HG02885 (cell line): ENCODE measurements at regions not wholly inside any gene's neighbourhood (a gene's known extent, or its start where the extent isn't known, plus 50 kb on each side); places are given as distances from the start of the nearest gene placed in this dataset.

Source experiments
- ATAC-seq: cut with Tn5 transposase; IDR thresholded peaks from one replicate; pipeline ENCODE4 v1.9.1; 2021; ENCODE audit warnings: mild to moderate bottlenecking; ENCODE audit not compliant: unreplicated experiment, poor library complexity

GRCh38 chr17:79272220-79272619 lies 197.6 kb downstream of the ENGASE start:
- ATAC-seq, result no peak

DNA sequence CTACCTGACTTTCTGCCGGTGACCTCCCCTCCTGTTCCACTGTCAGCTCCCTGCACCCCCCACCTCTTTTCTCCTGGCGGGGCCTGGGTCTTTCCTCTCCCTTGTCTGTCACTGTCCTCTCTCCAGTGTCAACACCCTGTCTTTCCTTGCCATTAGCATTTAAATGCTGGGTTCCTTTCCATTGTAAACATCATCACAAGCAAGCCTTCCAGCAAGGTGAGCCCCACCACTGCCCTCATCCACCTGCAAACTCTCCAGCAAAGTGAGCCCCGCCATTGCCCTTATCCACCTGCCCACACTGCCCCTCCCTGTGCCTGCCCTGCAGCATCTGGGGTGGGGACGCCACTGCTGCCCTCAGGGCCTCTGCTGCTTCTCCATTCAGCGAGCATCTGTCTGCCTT lies 195.0 kb downstream of the ENGASE start:
- no peak for ATAC-seq

DNA sequence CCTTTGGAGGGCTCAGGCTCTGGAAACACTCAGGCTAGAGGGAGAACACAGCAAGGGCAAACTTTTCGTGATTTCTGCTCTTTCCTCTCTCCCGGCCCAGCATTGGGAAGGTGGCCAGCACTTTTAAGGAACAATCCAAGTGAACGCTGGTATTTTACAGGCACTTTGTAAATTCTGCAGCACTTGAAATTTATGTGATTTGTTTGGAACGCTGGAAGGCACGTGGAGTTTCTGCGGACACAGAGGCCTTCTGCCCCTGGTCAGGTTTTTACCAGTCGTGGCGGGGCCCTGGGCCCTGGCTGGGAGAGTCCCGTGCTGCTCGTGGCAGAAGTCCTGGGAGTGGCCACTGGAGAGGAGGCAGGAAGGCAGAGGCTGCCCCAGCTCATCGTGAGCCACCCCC lies 188.6 kb downstream of the ENGASE start:
- ATAC-seq, result no peak

GRCh38 chr17:79262624-79263023 lies 188.0 kb downstream of the ENGASE start:
- ATAC-seq, result no peak

- no peak for ATAC-seq
Measured at GRCh38 chr17:79261355-79262072, 186.9 kb downstream of the ENGASE start.

DNA sequence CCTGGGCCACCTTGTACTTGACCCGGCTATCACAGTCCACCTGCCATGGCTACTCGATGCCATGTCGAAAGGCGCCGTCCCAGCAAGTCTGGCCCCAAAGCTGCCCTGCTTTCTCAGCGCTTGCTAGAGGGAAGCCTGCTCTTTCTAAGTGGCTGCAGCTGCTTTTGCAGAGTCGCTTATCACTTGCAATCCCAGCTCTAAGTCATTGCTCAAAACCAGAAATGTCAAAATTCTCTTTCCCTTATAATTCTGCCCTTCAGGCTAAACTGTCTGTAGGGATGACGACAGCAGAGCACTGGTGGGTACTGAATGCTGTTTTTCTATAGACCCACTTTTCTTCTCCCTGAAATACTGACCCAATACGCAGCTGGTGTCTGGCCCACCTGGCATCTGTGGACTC lies 184.2 kb downstream of the ENGASE start:
- ATAC-seq, result no peak

DNA sequence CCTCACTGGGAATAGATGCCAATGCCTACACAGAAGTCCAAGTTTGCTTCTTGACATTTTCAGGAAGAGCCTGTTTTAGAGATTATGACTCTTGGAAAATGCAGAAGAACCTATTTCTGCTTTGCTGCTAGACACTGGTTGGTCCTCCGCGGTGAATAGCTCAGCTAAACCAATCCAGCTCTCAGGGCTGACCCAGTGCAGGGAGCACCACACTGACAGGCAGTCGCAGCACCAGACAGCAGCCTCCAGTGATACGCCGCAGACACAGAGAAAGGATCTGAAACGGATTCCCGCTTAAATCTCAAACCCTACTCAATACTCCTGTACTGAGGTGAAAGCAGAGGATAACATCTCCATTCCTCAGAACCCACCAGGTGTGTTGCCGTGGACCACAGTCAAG lies 183.4 kb downstream of the ENGASE start:
- ATAC-seq, result no peak

DNA sequence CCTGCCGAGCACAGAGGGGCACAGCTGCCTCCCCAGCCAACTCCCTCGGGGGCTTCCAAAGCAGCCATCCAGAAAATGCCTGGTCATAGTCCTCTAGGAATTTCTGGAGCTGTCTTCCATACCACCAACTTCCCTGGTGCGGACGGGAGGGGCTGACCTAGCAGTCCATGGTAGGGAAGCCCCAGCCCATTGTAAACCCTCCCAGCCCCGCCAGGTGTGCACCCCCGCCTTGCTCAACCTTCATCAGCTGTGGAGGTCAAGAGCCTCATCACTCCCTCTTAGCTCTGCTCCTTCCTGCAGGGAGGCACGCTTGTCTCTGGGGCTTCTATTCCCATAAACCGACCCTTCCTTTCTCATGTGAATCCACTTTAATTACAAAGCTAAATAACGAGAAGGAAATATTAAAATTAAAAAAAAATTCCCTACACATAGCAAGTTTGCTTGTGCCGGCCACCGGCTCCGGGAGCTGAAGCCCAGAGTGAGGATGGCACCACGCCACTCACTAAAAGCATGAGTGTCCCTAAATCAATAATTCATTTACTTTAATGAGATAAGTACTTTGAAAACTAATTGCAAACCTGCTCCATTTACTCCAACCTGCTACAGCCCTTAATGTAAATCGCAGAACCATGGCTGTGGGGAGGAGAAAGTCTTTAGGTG lies 181.4 kb downstream of the ENGASE start:
- no peak for ATAC-seq

DNA sequence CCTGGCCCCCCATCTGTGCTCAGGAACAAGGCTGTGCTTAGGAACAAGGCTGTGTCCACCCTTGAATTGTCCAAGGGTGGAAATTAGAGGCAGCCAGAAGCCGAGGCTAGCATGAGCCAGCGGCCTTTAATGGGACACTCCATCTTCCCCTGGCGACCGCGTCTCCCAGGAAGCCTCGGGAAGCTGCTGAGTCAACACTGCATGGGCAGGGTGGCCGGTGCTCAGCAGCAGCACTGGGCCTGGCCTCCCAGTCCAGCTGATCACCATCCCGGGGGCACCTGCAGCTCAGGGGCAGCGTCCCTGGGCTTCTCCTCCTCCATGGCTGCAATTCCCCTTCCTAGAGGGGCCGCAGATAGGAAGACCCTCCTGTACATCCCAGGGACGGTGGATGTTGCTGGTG lies 180.8 kb downstream of the ENGASE start:
- ATAC-seq, result no peak

DNA sequence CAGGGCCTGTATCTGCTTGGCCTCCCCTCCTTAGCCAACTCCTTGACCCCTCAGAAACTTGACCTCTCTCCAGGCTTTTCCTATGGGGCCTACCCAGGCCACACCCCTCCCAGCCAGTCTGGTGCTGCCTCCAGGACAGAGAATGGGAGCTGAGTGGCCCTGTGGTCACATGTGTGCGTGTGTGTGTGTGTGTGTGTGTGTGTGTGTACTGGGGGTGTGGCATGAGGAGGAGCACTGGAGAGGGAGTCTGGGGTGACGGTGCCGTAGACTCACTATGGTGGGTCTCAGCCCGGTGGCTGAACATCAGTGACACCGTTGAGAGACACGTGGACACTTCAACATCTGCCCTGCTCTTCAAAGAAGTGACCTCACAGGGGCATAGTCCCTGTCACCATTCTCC lies 180.4 kb downstream of the ENGASE start:
- no peak for ATAC-seq

DNA sequence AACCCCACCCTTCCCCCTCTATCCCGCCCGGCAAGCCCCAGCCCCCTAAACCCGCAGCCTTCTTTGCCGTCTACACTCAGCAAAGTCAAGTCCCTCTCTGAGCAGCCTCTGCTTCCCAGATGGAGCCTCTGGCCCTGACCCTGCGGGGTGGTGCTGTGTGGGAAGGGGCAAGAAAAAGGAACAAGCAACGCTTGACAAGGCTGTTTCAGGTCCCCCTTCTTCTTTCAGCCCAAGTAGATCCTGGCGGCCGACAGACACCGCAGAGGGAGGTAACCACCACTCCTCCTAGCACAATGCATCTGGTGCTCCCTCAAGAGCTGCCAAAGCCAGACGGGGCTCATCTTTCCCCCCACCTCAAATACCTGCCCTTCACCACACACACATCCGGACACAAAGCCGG lies 178.3 kb downstream of the ENGASE start:
- ATAC-seq, result no peak

GRCh38 chr17:79251824-79252223 lies 177.2 kb downstream of the ENGASE start:
- ATAC-seq, result no peak

- ATAC-seq, result no peak
Measured at GRCh38 chr17:79249929-79250521, 175.4 kb downstream of the ENGASE start.

GRCh38 chr17:79248843-79249493 lies 174.3 kb downstream of the ENGASE start:
- no peak for ATAC-seq

DNA sequence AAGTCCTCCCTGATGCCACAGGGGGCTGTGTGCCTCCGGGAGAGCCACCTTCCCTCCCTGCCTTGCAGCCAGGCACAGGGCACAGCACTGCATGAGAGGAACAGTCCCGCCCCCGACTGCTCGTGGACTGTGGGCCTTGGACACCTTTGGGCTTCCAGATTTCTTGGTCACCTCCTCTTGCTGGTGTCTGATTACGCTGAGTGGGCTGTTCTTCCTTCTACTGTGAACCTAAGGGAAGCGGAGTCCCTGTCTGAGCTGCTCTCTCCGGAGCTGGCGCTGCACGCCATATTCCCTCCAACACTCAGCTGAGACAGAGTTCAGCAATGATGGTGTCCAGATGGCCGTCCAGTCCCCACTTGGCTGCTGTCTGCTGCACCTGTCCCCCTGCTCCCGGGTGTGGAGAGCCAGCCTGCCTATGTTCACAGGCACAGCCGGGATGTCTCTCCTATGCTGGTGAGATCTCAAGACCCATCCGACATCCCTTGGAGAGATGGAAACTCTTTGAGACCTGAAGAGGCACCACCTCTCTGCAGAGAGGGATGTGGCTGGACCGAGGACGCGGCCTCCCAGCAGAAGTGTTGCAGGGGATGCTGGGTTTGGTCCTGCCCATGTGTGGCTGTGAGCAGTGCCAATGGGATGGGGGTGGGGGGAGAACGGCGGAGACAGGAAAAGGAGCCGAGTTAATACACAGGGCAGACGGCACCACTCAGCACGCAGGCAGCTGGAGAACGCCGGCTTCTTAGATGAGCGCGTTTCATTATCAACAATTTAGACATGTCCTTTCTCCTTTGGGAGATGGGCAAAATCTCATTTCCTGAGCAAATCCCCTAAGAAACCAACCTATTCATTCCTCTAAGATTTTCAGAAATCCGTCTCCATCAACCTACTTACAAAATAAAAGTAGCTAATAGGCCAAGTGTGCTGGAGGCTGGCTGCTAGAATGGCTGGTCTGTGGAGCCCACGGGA lies 171.9 kb downstream of the ENGASE start:
- ATAC-seq, result no peak

DNA sequence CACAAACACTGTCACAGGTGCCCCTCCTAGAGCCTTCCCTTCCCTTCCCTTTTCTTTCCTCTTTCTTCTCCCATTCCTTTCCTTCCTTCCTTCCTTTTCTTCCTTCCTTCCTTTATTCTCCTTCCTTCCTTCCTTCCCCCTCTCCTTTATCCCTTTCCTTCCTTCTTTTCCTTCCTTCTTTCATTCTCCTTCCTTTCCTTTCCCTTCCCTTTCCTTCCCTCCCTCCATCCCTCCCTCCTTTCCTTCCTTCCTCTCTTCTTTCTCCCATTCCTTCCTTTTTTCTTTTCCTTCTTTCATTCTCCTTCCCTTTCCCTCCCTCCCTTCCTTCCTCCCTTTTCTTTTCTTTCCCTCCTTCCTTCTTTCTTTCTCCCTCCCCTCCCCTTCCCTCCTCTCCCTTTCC lies 170.0 kb downstream of the ENGASE start:
- no peak for ATAC-seq

- ATAC-seq, result no peak
Measured at GRCh38 chr17:79243996-79244395, 169.4 kb downstream of the ENGASE start.

GRCh38 chr17:79243603-79243990 lies 169.0 kb downstream of the ENGASE start:
- ATAC-seq, result no peak

DNA sequence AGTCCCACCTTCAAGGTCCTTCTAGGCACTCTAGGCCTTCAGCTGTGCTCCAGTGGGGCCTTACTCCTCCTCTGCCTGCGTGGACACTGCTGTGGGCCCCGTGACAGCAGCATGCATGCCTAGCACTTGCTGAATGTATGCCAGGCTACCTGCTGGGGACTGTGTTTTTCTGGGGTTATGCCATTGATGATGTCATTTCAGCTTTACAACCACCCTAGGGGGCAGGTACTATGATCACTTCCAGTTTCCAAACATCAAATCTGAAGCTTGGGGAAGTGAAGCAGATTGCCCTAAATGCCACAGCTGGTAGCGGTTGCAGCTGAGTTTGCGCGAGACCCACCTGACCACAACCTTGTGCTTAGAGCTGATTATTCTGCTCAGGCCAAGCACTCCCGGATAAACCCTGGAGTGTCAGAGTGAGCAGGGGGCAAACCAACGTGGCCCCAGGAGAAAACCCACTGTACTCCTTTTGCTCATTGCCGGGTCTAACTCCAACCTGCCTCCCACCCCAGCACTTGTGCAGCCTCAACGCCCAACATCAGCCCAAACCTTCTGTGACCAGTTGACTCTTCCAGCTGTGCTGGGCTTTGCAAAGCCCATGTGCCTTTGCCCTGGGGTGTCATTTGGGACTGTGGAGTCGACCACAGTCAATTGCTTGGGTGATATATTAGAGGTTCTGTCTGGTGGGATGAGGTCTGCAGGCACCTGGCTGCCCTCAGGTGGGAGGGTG lies 168.4 kb downstream of the ENGASE start:
- ATAC-seq, result no peak

DNA sequence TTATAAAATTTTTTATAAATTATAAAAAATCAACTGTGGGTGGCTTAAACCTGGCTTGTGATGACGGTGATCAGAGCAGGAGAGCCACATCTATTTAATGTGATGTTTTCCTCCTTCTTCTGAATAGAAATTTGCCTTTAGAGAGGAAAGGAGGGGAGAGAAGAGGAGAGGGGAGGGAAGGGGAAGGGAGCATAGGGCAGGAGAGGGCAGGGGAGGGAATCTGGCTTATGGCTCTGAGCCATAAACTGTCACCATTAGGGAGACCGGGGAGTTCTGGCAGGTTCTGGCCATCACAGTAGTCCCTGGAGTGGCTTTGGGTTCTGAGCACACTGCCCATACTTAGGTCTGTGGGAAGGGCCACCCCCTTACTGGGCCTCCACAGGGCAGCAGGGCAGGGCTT lies 167.8 kb downstream of the ENGASE start:
- no peak for ATAC-seq
